ENCODE measurements at regions not wholly inside any gene's neighbourhood (a gene's known extent, or its start where the extent isn't known, plus 50 kb on each side); places are given as distances from the start of the nearest gene placed in this dataset.

DNA sequence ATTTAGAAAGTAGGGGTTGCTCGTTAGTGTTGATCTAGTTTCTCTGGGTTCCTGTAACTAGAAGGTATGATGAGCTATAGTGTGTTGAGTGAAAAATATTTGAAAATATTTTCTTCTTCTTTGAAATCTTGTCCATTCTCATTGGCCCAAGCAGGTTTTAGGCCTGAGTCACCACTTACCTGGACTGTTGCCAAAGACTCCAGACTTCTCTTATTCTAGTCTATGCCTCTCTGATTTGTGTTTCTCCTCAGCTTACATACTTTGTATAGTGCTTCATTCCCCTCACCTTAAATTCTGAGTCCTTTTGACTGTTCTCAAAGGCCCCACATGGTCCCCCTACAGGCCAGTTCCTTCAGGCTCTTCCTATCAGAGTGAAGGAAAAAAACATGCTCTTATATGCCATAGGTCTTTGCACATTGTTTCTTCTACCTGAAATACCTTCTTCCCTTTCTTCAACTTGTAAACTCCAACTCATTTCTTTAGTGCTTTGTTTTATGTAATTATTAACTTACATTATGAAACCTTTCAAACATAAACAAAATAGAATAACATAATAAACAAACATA, 258.2 kb downstream of the PPP1R2C start:
- no peak for DNase-seq (ENCODE audit: low read depth)

GRCh38 chrX:42515939-42516338, 262.0 kb downstream of the PPP1R2C start:
- DNase-seq (ENCODE audit: low read depth) = no peak

- DNase-seq (ENCODE audit: low read depth) = no peak
Observed at GRCh38 chrX:42505016-42505415, 272.9 kb downstream of the PPP1R2C start.

- DNase-seq (ENCODE audit: low read depth) = no peak
Observed at GRCh38 chrX:42499620-42500019, 278.3 kb downstream of the PPP1R2C start.

- DNase-seq (ENCODE audit: low read depth) = no peak
Observed at GRCh38 chrX:42497356-42497755, 280.6 kb downstream of the PPP1R2C start.

- DNase-seq (ENCODE audit: low read depth) = no peak
Observed at GRCh38 chrX:42496239-42496638, 281.7 kb downstream of the PPP1R2C start.

- DNase-seq (ENCODE audit: low read depth) = no peak
Observed at GRCh38 chrX:42495139-42495538, 282.8 kb downstream of the PPP1R2C start.

DNA sequence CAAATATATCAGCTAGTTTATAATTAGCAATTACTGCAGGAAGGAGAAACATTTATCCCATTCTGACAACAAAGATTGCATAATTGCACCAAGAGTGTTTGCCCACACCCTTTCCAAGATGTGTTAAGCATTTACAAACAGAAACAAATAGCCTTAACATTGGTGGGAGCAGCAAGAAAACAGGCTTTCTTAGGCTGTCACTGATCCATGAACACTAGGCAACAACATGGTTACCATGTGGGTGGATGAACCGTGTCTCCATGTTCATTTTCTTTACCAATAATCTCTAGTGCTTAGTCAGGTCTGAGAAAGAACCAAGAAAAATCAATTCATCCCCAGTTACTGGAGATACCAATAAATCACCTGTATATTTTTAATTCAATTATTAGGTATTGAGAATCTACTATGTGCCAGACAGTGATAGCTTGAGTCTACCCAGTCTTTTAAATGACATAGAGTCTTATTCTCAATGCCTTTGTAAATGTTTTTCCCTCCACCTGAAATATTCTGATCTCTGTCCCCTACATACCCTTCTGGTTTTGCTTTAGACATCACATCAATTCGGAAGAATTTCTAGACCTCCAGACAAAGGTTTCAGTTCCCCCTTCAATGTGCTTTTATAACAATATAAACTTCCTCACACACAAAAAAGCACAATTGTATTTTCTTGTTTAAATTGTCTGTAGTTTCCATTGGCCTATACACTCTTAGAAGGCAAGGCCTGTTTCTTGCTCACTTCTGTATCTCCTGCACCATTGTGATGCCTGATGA, 286.6 kb downstream of the PPP1R2C start:
- DNase-seq (ENCODE audit: low read depth) = no peak

GRCh38 chrX:42490111-42490510, 287.9 kb downstream of the PPP1R2C start:
- DNase-seq (ENCODE audit: low read depth) = no peak

GRCh38 chrX:42485601-42486000, 292.4 kb downstream of the PPP1R2C start:
- no peak for DNase-seq (ENCODE audit: low read depth)

DNA sequence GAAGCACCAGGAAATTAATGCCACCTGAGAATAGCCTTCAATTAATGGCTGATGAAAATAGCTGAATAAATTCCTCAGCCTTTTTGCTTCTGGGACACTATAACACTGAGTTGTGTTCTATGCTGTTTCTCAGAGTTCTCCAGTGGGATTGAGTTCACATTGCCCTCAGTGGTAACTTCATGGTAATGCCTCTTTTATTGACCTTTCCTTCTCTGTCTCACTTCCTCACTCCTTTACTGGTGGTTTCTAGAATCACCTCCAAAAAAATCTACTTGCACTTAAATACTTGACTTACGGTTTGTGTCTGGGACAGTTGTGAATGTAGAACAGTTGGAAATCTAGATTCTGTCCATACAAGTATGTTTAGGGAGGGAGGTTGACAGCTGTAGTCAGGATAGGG, 293.7 kb downstream of the PPP1R2C start:
- DNase-seq (ENCODE audit: low read depth) = no peak

DNA sequence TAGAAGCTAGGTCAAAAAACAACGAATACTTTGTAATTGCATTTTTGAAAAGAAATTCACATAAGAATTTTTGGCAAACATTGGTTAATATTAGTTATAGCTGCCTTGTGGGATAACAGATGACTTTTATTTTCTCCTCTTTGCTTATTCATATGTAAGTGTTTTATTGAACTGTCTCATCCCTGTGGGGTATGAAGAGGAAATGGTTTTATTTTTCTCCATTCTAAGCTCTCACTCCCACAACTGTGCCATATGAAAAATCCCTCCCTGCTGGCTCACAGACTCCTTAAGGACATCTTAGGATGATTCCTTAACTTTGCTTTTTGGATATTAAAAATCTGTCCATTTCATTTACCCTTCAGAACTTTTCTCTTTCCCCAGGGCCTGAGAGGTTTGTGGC, 300.6 kb downstream of the PPP1R2C start:
- no peak for DNase-seq (ENCODE audit: low read depth)

DNA sequence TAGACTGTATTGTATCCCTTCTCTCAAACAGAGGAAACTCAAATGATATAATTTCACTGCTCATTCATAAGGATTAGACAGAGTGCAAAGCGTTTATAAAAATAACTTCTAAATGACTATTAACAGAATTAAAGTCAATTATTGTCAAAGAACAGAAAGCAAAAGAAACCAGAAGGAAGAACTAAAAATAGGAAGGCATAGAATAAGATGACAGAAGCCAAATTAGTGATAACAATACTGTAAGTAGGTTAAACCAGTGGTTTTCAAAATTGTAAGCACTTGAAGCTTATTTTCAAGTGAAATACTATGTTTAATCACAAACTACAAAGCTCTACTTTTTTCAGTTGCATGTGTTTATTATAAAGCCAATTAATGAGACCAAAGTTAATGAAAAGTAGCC, 305.2 kb downstream of the PPP1R2C start:
- no peak for DNase-seq (ENCODE audit: low read depth)

DNA sequence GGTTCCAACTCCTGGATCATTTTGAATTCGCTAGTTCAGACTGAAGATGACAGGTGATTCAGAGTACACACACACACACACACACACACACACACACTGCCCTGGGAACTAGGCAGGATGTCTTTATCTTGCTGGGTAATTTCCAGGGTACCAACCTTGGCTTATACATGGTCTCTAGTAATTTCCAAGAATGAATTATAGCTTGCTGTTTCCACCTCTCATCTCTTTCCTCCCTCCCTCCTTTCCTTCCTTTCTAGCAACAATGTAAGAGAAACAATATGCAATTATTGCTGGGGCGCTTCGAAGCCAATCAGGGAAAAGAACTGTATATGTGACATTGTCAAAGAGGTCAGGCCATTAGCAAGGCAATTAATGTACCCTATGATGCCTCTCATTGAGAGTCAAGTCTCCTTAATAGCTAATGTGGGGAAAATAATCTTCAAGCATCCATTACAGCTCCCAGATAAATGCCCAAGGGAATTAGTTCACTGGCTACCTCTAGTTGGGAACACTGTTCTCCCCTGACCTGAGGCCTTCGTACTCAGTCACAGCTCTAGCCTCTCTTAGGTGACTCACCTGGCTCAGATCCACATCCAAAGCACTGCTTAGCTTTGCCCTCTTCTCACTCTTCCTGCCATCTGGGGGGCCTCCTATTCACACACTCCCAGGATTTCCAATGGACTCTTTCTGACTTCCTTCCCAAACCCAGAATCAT, 311.5 kb downstream of the PPP1R2C start:
- DNase-seq (ENCODE audit: low read depth) = no peak

- DNase-seq (ENCODE audit: low read depth) = no peak
Observed at GRCh38 chrX:42465821-42466220, 312.1 kb downstream of the PPP1R2C start.

DNA sequence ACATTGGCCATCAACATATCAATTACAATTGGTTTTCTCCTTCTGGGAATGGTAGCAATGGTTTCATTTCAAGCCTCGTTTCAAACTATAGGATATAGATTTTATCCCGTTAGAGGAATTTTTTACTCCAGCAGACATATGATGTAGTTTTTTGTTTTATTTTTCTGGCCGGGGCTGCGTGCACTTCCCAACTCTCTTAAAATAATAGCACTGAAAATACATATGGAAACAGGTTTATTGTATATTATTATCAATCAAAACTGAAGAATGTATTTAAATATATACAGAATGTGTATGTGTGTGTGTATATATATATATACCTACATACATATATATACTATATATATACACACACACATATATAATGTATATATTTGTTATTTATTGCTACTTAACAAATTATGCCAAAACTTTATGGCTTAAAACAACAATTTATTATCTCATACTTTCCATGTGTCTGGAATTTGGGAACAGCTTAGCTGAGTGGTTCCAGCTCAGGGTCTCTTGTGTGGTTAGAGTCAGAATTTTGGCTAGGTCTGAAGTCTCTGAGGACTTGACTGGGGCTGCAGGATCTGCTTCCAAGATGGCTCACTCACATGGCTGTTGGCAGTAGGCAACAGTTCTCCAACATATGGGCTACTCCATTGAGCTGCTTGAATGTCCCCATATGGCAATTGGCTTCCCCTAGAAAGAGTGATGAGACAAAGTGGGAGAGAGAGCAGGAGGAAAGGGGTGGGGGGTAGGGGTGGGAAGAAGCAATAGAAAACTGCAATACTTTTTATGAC, 314.1 kb downstream of the PPP1R2C start:
- DNase-seq (ENCODE audit: low read depth) = no peak

GRCh38 chrX:42462917-42463316, 315.0 kb downstream of the PPP1R2C start:
- DNase-seq (ENCODE audit: low read depth) = no peak

- no peak for DNase-seq (ENCODE audit: low read depth)
Observed at GRCh38 chrX:42460706-42461105, 317.3 kb downstream of the PPP1R2C start.

GRCh38 chrX:42459735-42460134, 318.2 kb downstream of the PPP1R2C start:
- no peak for DNase-seq (ENCODE audit: low read depth)

DNA sequence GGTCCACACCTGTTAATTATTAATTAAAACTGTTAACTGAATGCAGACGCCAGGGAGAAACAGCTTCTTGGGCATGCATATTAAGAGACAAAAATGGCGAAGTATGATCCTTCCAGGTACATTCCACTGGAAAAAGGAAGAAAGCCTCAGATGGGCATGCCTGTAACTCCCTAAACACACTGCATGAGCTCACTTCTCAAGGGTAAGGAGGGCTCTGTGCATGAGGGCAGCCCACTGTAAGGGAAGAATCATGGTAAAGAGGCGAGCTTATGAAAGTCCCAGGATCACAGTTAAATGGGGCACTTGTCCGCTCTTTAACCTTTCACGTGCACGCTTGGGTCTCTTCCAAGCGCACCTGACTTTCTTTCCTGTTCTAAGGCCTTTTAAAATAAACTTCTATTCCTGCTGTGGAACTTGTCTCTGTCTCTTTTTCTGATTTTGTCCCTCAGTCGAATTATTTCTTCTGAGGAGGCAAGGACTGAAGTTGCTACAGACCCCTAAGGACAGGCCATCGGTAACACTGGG, 321.7 kb downstream of the PPP1R2C start:
- no peak for DNase-seq (ENCODE audit: low read depth)

GRCh38 chrX:42450228-42450627, 327.7 kb downstream of the PPP1R2C start:
- no peak for DNase-seq (ENCODE audit: low read depth)

DNA sequence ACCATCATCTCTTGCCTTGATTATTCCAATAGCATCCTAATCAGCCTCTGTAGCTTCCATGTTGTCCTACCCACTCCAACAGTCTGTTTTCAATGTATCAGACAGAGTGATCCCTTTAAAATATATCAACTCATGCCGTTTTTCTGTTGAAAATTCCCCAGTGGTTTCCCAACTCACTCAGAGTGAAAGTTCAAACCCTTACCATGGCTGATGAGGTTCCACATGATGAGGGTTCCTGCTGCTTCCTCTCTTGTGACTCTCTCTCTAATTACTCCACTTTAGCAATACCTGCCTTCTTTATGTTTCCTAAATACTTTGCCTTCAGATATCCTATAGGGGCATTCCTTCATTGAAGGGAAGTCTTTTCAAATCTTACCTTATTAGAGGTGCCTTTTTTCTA, 334.7 kb downstream of the PPP1R2C start:
- DNase-seq (ENCODE audit: low read depth) = no peak

Data from non-pigmented ciliary epithelial cell (primary cell).